ENCODE measurements at regions not wholly inside any gene's neighbourhood (a gene's known extent, or its start where the extent isn't known, plus 50 kb on each side); places are given as distances from the start of the nearest gene placed in this dataset.

GRCh38 chr5:1747079-1747802 lies 52.4 kb downstream of the MRPL36 start:
- TF ChIP-seq, protein P1, sequence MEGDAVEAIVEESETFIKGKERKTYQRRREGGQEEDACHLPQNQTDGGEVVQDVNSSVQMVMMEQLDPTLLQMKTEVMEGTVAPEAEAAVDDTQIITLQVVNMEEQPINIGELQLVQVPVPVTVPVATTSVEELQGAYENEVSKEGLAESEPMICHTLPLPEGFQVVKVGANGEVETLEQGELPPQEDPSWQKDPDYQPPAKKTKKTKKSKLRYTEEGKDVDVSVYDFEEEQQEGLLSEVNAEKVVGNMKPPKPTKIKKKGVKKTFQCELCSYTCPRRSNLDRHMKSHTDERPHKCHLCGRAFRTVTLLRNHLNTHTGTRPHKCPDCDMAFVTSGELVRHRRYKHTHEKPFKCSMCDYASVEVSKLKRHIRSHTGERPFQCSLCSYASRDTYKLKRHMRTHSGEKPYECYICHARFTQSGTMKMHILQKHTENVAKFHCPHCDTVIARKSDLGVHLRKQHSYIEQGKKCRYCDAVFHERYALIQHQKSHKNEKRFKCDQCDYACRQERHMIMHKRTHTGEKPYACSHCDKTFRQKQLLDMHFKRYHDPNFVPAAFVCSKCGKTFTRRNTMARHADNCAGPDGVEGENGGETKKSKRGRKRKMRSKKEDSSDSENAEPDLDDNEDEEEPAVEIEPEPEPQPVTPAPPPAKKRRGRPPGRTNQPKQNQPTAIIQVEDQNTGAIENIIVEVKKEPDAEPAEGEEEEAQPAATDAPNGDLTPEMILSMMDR (IDR thresholded peaks at IDR 0.05), result no peak
- no peak for TF ChIP-seq ZNF671 (CRISPR knock-in tag; IDR thresholded peaks at IDR 0.05)
- TF ChIP-seq NFATC4 (CRISPR knock-in tag; IDR thresholded peaks at IDR 0.05), result no peak
- TF ChIP-seq IRF2 (CRISPR knock-in tag; IDR thresholded peaks at IDR 0.05; ENCODE audit: borderline replicate concordance, low read depth), result no peak
- TF ChIP-seq, protein P2, sequence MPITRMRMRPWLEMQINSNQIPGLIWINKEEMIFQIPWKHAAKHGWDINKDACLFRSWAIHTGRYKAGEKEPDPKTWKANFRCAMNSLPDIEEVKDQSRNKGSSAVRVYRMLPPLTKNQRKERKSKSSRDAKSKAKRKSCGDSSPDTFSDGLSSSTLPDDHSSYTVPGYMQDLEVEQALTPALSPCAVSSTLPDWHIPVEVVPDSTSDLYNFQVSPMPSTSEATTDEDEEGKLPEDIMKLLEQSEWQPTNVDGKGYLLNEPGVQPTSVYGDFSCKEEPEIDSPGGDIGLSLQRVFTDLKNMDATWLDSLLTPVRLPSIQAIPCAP (CRISPR knock-in tag; IDR thresholded peaks at IDR 0.05), result no peak
- TF ChIP-seq FOXP4 (CRISPR knock-in tag; IDR thresholded peaks at IDR 0.05), result no peak

Measured in WTC11 (cell line).